ENCODE measurements at regions not wholly inside any gene's neighbourhood (a gene's known extent, or its start where the extent isn't known, plus 50 kb on each side); places are given as distances from the start of the nearest gene placed in this dataset.

DNA sequence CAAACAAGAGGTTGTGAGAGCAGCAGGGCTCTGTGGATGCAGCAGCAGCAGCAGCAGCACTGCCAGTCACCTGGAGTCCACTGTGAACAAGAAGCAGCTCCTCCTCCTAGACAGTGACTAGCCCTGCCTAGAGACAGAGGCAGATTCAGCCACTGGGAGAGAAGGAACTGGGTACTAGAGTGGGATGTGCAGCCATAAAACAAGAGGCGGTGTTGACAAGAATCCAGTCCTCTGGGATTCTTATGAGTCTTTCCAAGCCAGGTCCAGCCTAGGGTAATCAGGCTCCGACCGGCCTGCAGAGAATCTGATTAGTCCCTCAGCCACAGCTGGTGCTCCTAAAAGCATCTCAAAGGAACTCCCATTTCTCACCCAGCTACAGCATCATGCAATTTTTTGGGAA is 83.9 kb upstream of the USP47 start:
- no peak for DNase-seq (ENCODE audit: extremely low read depth, low read depth)

DNA sequence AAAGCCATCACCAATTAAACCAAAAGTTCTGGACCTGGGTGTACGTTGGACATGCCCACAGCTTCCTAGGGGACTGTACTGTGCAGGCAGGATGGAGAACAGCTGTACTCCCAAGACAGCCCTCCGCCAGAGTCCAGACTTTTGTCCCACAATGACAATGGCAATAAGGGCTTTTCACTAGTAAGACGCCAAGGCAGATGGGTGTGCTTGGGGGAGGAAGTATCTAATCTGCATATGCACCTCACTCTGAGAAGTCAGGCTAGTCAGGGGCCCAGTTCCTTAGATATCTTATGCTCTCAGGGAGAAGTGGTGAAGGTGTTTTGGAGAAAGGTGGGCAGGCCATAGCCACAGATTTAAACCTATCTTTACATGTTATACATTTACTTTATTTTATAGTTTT is 85.1 kb upstream of the USP47 start:
- no peak for DNase-seq (ENCODE audit: extremely low read depth, low read depth)

GRCh38 chr11:11755871-11756270 is 85.9 kb upstream of the USP47 start:
- no peak for DNase-seq (ENCODE audit: extremely low read depth, low read depth)

GRCh38 chr11:11752679-11753078 is 89.1 kb upstream of the USP47 start:
- no peak for DNase-seq (ENCODE audit: extremely low read depth, low read depth)

DNA sequence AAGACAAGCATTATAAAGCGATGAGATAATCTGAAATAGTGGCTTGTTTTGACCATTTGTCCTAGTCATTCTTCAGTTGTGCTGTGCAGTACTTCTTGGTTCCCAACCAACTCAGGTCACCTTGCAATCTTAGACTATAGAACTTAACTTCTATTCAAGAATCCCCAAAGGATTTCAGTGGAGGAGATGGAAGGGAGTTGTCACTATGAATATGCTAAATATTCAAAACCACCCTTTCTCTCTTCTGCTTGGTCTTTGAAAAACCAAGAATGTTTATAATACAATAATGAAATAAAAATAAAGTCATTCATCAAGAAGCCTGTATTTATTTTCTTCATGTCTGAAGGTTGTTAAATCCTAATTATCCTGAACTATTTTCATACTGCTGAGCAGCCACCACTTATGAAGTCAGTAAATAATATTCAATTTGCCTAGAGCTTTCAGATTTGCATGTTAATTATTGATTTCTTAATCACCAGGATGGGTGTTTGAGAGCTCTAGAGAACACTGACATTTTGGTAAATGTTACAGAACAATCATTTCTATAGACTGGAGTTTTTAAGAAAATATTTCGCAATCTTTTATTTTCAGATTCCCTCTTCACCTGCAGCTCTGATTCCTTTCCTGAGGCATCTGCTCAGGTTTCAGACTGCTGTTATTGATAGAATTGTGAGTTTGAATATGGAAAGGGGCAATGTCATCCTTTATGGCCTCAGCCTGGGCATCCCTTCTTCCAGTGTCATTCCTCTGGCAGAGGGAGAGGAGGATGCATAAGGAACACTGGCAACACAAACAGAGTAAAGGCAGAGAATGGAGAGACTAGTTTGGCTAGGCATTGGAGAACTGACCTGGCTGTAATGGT is 91.5 kb upstream of the USP47 start:
- DNase-seq (ENCODE audit: extremely low read depth, low read depth): no peak

DNA sequence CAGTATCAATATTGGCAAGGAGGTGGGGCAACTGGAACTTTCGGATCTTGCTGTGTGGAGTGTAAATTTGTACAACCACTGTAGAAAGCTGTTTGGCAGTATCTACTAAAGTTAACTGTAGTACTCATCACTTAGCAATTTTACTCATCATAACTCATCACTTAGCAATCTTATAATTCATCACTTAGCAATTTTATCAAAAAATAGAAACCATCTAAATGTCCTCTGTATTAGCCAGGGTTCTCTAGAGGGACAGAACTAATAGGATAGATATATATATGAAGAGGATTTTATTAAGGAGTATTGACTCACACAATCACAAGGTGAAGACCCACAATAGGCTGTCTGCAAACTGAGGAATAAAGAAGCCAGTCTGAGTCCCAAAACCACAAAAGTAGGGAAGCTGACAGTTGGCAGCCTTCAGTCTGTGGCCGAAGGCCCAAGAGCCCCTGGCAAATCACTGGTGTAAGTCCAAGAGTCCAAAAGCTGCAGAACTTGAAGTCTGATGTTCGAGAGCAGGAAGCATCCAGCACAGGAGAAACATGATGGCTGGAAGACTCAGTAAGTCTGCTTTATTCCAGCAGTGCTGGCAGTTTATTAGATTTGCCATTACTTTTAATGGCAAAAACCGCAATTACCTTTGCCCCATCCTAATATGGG is 92.9 kb upstream of the USP47 start:
- DNase-seq (ENCODE audit: extremely low read depth, low read depth): no peak

GRCh38 chr11:11747570-11747969 is 94.2 kb upstream of the USP47 start:
- no peak for DNase-seq (ENCODE audit: extremely low read depth, low read depth)

DNA sequence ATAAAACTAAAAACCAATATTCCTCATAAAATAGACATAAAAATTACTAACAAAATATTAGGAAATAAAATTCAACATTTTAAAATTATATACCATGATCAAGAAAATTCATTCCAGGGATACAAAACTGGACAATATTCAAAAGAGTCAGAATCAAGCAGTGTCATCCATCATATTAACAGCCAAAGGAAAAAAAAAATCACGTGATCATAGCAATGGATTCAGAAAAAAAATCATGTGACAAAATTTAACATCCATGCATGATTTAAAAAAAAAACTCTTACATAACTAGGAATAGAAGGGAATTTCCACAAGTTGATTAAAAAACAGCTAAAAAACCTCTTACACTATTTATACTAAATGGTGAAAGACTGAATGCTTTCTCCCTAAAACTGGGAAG is 95.3 kb upstream of the USP47 start:
- DNase-seq (ENCODE audit: extremely low read depth, low read depth): no peak

DNA sequence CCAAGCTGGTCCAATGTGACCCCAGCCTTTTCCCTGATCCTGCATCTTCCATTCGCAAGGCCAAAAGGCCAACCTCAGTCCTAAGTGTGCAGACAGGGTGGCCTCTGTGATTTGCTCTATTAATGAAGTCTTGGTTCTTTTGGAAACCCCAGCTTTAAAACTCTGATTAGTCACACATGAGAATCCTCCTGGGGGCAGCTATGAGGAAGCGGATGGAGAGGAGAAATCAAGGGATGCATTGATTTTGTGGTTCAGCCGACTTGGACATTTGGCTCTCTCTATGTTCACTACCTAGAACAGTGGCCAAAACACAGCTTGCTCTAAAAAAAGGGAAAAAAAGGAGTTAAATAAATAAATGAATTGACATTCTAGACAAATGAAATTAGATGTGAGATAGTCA is 98.6 kb upstream of the USP47 start:
- DNase-seq (ENCODE audit: extremely low read depth, low read depth): no peak

DNA sequence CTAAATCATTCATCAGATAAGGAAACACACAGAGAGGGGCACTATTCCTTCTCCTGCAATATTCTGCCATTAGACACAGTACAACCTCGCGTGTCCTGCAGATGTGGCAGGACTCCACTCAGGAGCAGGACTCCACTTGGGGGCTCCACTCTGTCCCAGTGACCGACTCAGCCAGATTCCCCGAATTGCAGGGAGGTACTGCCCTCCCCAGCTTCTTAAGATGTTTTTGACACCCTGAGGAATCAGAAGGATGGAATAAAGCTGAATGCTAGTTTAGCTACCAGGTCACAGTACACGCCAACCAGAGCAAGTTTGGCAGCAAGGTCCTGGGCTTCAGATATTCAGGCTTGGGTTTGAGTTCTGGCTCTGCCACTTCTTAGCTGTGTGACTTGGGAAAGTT is 99.3 kb upstream of the USP47 start:
- no peak for DNase-seq (ENCODE audit: extremely low read depth, low read depth)

- no peak for DNase-seq (ENCODE audit: extremely low read depth, low read depth)
Observed at GRCh38 chr11:11740836-11741235, 100.9 kb upstream of the USP47 start.

DNA sequence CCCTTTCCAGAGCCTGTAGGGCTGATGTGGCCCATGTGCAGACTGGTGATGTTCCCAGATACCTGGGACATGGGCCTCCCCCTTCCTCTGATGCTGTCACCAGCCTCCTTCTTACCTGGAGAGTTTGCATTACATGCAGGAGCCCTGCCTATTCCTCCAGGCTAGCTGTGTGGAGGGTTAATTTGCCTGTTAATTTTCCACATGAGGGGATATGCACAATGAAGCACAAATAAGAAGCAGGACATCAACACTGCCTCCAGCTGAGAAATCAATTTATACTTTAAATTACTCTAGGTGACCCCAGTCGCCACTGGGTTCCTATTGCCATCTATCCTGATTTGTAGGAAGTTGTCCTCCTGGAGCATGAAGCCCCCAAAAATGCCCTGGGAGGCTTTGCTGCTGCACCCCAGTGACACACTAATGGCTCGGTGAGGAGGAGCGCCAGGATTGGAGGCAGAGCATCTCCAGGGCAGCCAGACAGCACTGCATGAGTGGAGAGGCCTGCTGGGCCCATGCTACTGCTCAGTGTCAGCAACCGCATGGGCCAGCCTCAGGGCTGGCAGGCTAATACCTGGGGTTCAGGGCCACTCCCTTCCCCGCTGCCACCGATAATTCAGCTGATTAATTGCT is 101.6 kb upstream of the USP47 start:
- DNase-seq (ENCODE audit: extremely low read depth, low read depth): no peak

- no peak for DNase-seq (ENCODE audit: extremely low read depth, low read depth)
Observed at GRCh38 chr11:11738370-11738769, 103.4 kb upstream of the USP47 start.

GRCh38 chr11:11735586-11735985 is 106.2 kb upstream of the USP47 start:
- DNase-seq (ENCODE audit: extremely low read depth, low read depth): no peak

DNA sequence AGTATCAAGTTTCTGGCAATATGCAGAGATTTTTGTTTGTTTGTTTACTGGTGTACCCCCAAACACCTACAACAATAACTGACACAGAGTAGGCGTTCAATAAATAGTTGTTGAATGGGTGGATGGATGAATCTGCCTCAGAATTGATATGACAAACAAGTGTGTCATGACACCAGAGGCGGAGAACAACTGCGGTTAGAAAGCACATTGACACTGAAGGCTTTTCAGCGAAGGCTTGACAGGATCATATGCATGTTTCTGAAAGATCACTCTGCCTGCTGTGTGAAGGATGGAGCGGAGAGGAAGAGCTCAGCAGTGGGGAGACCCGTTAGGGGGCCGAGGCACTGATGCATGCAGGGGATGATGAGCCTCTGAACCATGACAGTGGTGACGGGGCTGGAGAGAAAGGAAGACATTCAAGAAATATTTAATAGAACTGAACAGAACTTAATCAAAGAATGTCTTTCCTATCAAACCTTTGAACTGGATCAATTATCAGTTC is 108.5 kb upstream of the USP47 start:
- DNase-seq (ENCODE audit: extremely low read depth, low read depth): no peak

- no peak for DNase-seq (ENCODE audit: extremely low read depth, low read depth)
Observed at GRCh38 chr11:11732116-11732515, 109.7 kb upstream of the USP47 start.

GRCh38 chr11:11731311-11732083 is 109.7 kb upstream of the GALNT18 start:
- DNase-seq (ENCODE audit: extremely low read depth, low read depth): no peak

DNA sequence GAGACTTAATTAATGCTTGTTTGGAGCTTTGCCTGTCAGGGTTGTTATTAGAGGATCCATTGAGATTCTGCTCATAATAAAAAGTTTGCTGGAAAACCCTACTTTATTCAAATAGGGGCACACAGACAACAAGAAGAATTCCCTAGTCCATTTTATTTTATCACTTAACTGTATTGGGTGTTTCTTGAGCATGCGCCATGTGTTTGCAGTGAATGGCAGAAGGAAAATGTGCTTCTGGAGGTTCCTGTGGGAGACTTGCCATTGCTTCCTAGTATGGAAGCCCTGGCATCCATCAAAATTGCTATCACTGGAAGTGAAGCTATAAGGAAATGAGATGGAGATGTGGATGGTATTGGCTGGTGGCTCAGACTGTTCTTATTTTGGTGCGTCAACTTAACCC is 106.6 kb upstream of the GALNT18 start:
- DNase-seq (ENCODE audit: extremely low read depth, low read depth): no peak

GRCh38 chr11:11725438-11725837 is 103.6 kb upstream of the GALNT18 start:
- no peak for DNase-seq (ENCODE audit: extremely low read depth, low read depth)

- no peak for DNase-seq (ENCODE audit: extremely low read depth, low read depth)
Observed at GRCh38 chr11:11724994-11725393, 103.2 kb upstream of the GALNT18 start.

DNA sequence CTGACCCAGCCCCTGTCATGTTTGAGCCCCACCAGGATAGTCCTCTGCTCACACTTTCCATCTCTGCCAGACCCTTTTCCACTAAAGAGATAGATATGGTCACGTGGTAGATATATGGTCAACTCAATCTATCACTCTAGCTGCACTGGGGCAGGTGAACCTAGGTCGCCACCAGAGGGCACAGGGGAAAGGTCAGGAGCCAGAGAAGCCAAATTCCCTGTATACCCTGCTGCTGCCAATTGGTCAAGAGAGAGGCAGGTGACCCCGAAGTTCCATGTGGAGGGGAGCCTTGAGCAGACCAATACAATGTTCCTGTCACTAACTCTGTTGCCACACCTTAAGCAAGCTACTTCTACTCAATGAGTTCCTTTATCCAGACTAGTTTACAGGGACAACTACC is 101.1 kb upstream of the GALNT18 start:
- no peak for DNase-seq (ENCODE audit: extremely low read depth, low read depth)

All from NCI-H460 (cell line).